Vagina (tissue), 2 donors: ENCODE measurements at regions not wholly inside any gene's neighbourhood (a gene's known extent, or its start where the extent isn't known, plus 50 kb on each side); places are given as distances from the start of the nearest gene placed in this dataset.

ENCODE experiments used
- DNase-seq, 2 donors: peaks; one replicate each; pipeline ENCODE4 v3.0.0-alpha.2; 2017; ENCODE audit errors: extremely low spot score in 2 of 2
- H3K27ac ChIP-seq: fragments of 200-600 bp; sonication (generic); one replicate; pipeline ENCODE4 v1.5.1; 2019
- H3K27me3 ChIP-seq: fragments of 200-600 bp; sonication (generic); one replicate; pipeline ENCODE4 v1.5.1; 2019
- H3K36me3 ChIP-seq, 2 donors: fragments of 200-600 bp; sonication (generic); one replicate each; pipeline ENCODE4 v1.5.1; 2017 to 2019
- H3K4me1 ChIP-seq: fragments of 200-600 bp; sonication (generic); one replicate; pipeline ENCODE4 v1.5.1; 2019
- H3K4me3 ChIP-seq, 2 donors: fragments of 200-600 bp; sonication (generic); 1 replicate in 1 of 2; 2 replicates in 1 of 2; pipeline ENCODE4 v1.5.1; 2016 to 2019
- H3K9me3 ChIP-seq: fragments of 200-600 bp; sonication (generic); one replicate; pipeline ENCODE4 v1.5.1; 2019
- POLR2A ChIP-seq, 2 donors: fragments of 450-650 bp; IDR thresholded peaks; one replicate each; pipeline ENCODE4 v1.6.1; 2017; ENCODE audit warnings: antibody characterized with exemption in 2 of 2, mild to moderate bottlenecking in 2 of 2, moderate library complexity in 2 of 2
- POLR2AphosphoS5 ChIP-seq, 2 donors: sonication (generic); formaldehyde crosslinking; IDR thresholded peaks; one replicate each; pipeline ENCODE4 v1.9.0; 2017; ENCODE audit warnings: antibody characterized with exemption in 2 of 2, mild to moderate bottlenecking in 2 of 2, low read depth in 1 of 2; ENCODE audit not compliant: insufficient read depth in 1 of 2
- intact Hi-C: fragments of 100-400 bp; cut with DNase I; formaldehyde crosslinking; loops from one replicate; pipeline ENCODE4 v1.15.1; 2023
- TF ChIP-seq, protein P1 (sequence below), 3 experiments: fragments of 450-650 bp in 2 of 3; fragments of 200-600 bp in 1 of 3; sonication (generic) in 1 of 3; IDR thresholded peaks; one replicate each; pipeline ENCODE4 v1.5.1; 2017 to 2019; ENCODE audit warnings: antibody characterized with exemption in 3 of 3, mild to moderate bottlenecking in 2 of 3, moderate library complexity in 2 of 3

DNA sequence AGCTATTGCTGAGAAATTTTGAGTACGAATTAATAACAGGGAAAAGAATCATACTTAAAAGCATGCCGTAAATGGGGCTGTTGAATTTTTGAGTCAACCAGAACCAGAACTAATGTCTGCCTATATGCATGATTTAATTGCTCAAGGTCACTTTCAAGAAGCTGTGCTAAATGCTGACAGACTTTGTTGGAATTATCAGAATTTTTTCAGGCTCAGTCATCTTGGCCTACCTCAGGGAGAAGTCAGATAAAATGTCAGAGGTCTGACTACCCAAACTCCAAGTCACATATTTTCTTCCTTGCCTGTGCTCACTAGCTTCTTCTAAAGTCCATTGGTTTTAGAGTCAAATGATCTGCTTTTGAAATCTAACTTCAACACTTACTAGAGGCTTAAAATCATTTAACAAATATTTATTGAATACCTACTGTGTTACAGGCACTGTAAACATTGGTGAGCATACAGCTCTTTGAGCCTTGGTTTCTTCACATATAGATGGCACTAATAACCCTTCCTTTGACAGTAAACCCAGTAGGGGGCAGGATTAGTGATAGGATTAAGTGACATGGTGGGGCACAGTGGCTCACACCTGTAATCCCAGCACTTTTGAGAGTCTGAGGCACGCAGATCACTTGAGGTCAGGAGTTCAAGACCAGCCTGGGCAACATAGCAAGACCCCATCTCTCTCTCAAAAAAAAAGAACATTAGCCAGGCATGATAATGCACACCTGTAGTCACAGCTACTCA lies 121.2 kb upstream of the SLC44A3 start:
- no peak overlapping the region for H3K27ac ChIP-seq

DNA sequence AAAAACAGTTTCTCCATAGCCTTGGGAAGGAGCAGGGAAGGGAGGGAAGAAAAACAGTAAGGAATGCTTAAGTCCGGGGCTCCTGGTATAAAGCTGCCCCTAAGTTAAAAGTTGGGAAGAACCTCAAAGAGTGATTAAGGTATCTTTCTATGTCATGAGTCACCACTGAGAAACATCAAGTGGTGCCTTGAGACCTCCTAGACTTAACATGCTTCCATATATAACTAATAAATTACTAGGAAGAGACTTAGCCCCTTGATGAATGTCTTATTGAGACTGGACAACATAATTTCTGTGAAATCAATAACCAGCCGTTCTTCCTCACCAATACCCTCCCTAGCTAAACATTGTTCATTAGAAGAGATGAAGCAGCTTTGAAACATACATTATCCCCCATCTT lies 121.8 kb upstream of the SLC44A3 start:
- no peaks in the 10 kb centered on the region for H3K27me3 ChIP-seq
- TF ChIP-seq POLR2AphosphoS5 (IDR thresholded peaks at IDR 0.05; ENCODE audit: insufficient read depth in 1 of 2, low read depth in 1 of 2) (no peak), POLR2A (IDR thresholded peaks at IDR 0.05) (no peak)
- TF ChIP-seq, protein P1, sequence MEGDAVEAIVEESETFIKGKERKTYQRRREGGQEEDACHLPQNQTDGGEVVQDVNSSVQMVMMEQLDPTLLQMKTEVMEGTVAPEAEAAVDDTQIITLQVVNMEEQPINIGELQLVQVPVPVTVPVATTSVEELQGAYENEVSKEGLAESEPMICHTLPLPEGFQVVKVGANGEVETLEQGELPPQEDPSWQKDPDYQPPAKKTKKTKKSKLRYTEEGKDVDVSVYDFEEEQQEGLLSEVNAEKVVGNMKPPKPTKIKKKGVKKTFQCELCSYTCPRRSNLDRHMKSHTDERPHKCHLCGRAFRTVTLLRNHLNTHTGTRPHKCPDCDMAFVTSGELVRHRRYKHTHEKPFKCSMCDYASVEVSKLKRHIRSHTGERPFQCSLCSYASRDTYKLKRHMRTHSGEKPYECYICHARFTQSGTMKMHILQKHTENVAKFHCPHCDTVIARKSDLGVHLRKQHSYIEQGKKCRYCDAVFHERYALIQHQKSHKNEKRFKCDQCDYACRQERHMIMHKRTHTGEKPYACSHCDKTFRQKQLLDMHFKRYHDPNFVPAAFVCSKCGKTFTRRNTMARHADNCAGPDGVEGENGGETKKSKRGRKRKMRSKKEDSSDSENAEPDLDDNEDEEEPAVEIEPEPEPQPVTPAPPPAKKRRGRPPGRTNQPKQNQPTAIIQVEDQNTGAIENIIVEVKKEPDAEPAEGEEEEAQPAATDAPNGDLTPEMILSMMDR (IDR thresholded peaks at IDR 0.05): no peak
- DNase-seq: no peak
- H3K4me3 ChIP-seq: no peak overlapping the region
- H3K9me3 ChIP-seq: no peaks in the 10 kb centered on the region
- no peak overlapping the region for H3K27ac ChIP-seq
- H3K4me1 ChIP-seq: no peaks in the 10 kb centered on the region
- intact Hi-C loops: loop anchor here (10.0 kb wide), 1 partner anchor 154 kb away; the partner anchor contains the start of gene F3
- no peaks in the 10 kb centered on the region for H3K36me3 ChIP-seq

More for the DNA sequence above, 121.2 kb upstream of the SLC44A3 start:
- intact Hi-C loops: loop anchor here (10.0 kb wide), 1 partner anchor 154 kb away; the partner anchor contains the start of gene F3
- H3K4me1 ChIP-seq: no peaks in the 10 kb centered on the region
- no peak overlapping the region for H3K4me3 ChIP-seq
- TF ChIP-seq POLR2A (IDR thresholded peaks at IDR 0.05): no peak
- TF ChIP-seq POLR2AphosphoS5 (IDR thresholded peaks at IDR 0.05; ENCODE audit: insufficient read depth in 1 of 2, low read depth in 1 of 2): no peak
- TF ChIP-seq, protein P1 (IDR thresholded peaks at IDR 0.05): no peak
- no peaks in the 10 kb centered on the region for H3K9me3 ChIP-seq
- DNase-seq: no peak
- no peaks in the 10 kb centered on the region for H3K27me3 ChIP-seq
- no peaks in the 10 kb centered on the region for H3K36me3 ChIP-seq

DNA sequence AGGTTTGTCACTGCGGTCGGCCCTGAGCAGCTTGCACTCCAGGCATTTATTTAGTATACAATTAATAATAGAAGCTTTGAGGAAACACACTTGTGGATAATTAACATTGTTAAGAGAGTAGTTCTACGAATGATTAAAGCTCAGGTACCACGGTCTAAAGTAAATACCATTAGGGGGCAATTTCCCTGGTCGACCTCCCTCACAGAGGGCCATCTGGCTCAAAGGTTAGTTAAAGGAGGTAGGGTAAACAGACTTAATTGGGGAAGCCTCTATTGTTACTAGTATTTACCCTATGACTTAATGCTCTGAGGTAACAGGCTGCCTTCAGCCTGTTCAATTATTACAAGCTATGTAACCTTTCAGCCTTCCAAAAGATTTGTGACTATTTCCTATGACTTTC lies 122.3 kb upstream of the SLC44A3 start:
- Histone ChIP-seq H3K27me3 (no peaks in the 10 kb centered on the region), H3K27ac (no peak overlapping the region), H3K4me3 (no peak overlapping the region), H3K36me3 (no peaks in the 10 kb centered on the region), H3K9me3 (no peaks in the 10 kb centered on the region), H3K4me1 (no peaks in the 10 kb centered on the region)
- TF ChIP-seq POLR2AphosphoS5 (IDR thresholded peaks at IDR 0.05; ENCODE audit: insufficient read depth in 1 of 2, low read depth in 1 of 2) (no peak), POLR2A (IDR thresholded peaks at IDR 0.05) (no peak)
- TF ChIP-seq, protein P1 (IDR thresholded peaks at IDR 0.05): no peak
- intact Hi-C loops: loop anchor here (10.0 kb wide), 1 partner anchor 153 kb away; the partner anchor contains the start of gene F3
- no peak for DNase-seq

DNA sequence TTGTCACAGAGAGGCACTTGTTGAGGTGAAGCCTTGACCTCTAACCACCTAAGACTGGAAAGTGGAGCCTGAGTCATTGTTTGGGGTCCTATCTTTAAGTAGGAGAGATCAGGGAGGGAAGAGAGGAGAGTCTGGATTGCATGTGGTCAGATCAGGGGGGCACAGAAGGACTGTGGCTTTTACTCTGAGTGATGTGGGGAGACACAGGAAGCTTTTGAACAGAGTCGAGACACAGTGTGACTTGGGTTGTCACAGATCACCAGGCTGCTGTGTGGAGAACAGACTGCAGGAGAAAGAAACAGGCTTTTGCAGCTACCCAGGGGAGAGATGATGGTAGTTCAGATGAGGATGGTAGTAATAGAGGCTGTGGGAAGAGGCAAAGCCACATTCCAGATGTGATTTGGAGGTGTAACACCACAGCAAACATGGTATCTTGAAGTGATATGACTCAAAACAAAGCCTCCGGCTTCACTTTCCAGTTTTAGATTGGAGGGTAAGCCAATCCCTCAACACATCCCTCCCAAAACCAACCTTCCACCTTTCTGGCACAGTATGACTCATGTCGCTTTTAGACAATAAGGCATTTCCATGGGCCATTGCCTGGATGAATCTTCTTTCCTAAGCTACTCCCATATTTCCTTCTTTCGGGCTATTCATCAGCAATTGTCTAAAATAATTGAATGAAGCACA lies 125.8 kb upstream of the SLC44A3 start:
- Histone ChIP-seq H3K4me3 (no peak overlapping the region), H3K4me1 (no peaks in the 10 kb centered on the region), H3K36me3 (no peaks in the 10 kb centered on the region), H3K9me3 (no peaks in the 10 kb centered on the region), H3K27ac (no peak overlapping the region), H3K27me3 (no peaks in the 10 kb centered on the region)
- TF ChIP-seq, protein P1 (IDR thresholded peaks at IDR 0.05): no peak
- TF ChIP-seq POLR2A (IDR thresholded peaks at IDR 0.05) (no peak), POLR2AphosphoS5 (IDR thresholded peaks at IDR 0.05; ENCODE audit: insufficient read depth in 1 of 2, low read depth in 1 of 2) (no peak)
- DNase-seq: no peak
- intact Hi-C loops: loop anchor here (10.0 kb wide), 1 partner anchor 150 kb away; the partner anchor contains the start of gene F3
